ENCODE measurements at regions not wholly inside any gene's neighbourhood (a gene's known extent, or its start where the extent isn't known, plus 50 kb on each side); places are given as distances from the start of the nearest gene placed in this dataset.

DNA sequence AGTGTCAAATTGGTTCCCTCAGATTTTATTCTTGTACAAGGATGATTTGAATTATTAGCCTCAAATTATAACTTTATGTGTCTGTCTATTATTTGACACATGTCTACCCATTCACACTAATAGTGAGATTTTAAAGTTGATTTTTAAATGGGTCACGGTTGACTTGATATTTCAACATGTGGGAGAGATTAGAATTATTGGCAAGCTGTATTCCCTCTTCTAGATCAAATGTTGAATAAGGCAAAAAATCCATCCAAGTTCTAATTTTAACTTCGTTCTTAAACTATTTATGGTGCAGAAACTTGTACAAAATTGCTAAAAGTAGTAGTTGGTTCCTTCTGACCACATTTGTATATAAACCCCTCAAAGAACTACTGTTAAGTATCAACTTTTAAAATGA lies 1498.0 kb downstream of the STIM2 start:
- no peak overlapping the region for H3K4me3 ChIP-seq (ENCODE audit: control insufficient read depth, low read depth, low read length)
- TF ChIP-seq, protein P1, sequence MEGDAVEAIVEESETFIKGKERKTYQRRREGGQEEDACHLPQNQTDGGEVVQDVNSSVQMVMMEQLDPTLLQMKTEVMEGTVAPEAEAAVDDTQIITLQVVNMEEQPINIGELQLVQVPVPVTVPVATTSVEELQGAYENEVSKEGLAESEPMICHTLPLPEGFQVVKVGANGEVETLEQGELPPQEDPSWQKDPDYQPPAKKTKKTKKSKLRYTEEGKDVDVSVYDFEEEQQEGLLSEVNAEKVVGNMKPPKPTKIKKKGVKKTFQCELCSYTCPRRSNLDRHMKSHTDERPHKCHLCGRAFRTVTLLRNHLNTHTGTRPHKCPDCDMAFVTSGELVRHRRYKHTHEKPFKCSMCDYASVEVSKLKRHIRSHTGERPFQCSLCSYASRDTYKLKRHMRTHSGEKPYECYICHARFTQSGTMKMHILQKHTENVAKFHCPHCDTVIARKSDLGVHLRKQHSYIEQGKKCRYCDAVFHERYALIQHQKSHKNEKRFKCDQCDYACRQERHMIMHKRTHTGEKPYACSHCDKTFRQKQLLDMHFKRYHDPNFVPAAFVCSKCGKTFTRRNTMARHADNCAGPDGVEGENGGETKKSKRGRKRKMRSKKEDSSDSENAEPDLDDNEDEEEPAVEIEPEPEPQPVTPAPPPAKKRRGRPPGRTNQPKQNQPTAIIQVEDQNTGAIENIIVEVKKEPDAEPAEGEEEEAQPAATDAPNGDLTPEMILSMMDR (conservative IDR thresholded peaks at IDR 0.05; ENCODE audit: control insufficient read depth, insufficient read depth, low read depth, low read length), result no peak
- DNase-seq (ENCODE audit: low read depth), result no peak

GRCh38 chr4:28360681-28361080 lies 1500.0 kb downstream of the STIM2 start:
- DNase-seq (ENCODE audit: low read depth), result no peak
- no peak overlapping the region for H3K4me3 ChIP-seq (ENCODE audit: control insufficient read depth, low read depth, low read length)
- TF ChIP-seq, protein P1 (conservative IDR thresholded peaks at IDR 0.05; ENCODE audit: control insufficient read depth, insufficient read depth, low read depth, low read length), result no peak

DNA sequence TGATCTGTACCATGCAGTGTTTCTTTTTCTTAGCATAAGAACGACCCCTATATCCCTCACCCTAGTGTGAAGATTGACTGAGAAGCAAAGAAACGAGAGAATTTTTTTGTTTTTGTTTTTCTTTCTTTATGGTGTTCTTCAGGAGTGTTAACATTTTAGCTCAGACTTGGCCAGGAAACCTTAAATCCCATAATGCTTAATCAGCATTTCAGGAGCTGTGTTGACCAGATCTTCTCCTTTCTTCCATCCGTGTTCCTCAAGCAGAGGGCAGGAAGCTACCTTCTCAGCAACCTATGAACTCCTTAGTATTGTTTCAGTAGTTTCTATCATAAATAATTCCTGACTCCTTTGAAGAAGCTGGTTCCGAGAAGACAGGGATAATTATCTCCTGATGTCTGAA lies 1501.5 kb downstream of the STIM2 start:
- DNase-seq (ENCODE audit: low read depth), result no peak
- no peak overlapping the region for H3K4me3 ChIP-seq (ENCODE audit: control insufficient read depth, low read depth, low read length)
- TF ChIP-seq, protein P1 (conservative IDR thresholded peaks at IDR 0.05; ENCODE audit: control insufficient read depth, insufficient read depth, low read depth, low read length), result no peak

DNA sequence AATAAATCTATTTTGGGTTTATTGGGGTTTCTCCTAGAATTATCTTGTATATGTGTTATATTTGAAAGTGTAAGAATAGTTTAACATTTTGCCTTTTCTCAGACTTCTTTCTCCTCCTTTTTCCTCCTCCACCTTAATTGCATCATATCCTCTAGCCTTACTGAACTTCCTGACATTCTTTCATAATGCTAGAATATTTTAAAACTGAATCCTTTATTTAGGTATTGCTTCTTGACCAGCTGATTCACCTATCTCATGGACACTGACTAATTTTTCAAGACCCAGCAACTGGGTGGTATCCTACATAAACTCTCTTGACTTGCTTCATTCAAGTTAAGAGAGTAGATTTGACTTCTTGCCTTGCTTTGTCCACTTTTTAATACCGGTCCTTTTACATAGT lies 1508.9 kb downstream of the STIM2 start:
- peak; percentile 56 for DNase-seq (ENCODE audit: low read depth)
- TF ChIP-seq, protein P1 (conservative IDR thresholded peaks at IDR 0.05; ENCODE audit: control insufficient read depth, insufficient read depth, low read depth, low read length), result no peak
- no peak overlapping the region for H3K4me3 ChIP-seq (ENCODE audit: control insufficient read depth, low read depth, low read length)

DNA sequence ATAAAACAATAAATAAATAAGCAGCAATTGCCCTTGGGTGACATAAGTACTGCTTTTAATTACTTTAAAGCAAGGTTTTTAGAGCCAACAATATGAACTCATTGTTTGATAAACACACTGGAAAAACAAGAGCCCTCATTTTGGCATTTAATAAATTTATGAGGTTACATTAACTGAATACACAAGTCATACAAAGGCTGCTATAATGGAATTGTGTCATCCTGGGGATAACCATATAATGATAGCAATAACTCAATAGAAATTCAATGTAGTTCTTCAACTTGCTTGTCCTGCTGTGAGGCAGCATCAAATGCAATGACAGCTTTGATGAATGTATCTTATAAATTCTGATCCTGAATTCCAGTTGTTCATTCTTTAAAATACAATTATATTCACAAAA lies 1512.5 kb downstream of the STIM2 start:
- no peak for DNase-seq (ENCODE audit: low read depth)
- TF ChIP-seq, protein P1 (conservative IDR thresholded peaks at IDR 0.05; ENCODE audit: control insufficient read depth, insufficient read depth, low read depth, low read length), result no peak
- no peak overlapping the region for H3K4me3 ChIP-seq (ENCODE audit: control insufficient read depth, low read depth, low read length)

DNA sequence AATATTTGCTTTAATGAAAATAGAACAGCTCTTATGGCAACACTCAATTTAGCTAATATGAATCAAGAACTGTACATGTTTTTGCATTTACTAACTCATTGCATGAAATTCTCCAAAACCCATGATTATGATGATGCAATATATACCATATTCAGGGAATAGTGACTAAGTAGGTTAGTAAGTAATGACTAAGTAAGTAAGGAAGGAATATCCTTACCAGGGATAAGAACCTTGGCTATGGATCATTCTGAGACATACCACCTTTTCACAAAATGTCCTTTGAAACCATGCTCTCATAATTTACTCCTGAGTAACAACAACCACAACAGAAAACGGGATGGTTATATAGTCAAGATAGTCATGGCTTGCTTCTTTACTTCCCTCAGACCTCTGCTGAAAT lies 1513.0 kb downstream of the STIM2 start:
- TF ChIP-seq, protein P1 (conservative IDR thresholded peaks at IDR 0.05; ENCODE audit: control insufficient read depth, insufficient read depth, low read depth, low read length), result no peak
- no peak overlapping the region for H3K4me3 ChIP-seq (ENCODE audit: control insufficient read depth, low read depth, low read length)
- peak; percentile 90 for DNase-seq (ENCODE audit: low read depth)

All from fibroblast of mammary gland (primary cell).